COLO829 (cell line): ENCODE measurements at regions not wholly inside any gene's neighbourhood (a gene's known extent, or its start where the extent isn't known, plus 50 kb on each side); places are given as distances from the start of the nearest gene placed in this dataset.

Experiments
- DNase-seq: peaks from one replicate; pipeline ENCODE4 v3.0.0; 2012; ENCODE audit warnings: low spot score

DNA sequence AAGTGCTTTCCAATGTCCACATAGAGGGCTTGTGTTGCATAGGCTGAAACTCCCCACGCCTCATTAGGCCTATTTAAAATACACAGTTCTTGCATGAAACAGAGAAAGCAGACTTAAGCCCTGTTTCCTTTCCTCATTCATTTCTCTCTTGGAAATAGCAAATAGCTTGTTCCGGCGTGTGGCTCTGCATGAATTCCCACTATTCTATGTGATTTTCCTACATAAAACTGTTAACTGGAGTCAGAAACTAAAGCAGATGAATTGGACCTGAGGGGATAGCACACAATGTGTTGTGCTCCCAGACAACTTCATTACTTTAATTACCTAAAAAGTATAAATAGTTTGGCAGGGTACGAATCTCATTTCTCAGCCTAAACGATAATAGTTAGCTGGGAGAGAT lies 981.5 kb downstream of the SORCS1 start:
- no peak for DNase-seq

- no peak for DNase-seq
Observed at GRCh38 chr10:106182542-106182941, 982.0 kb downstream of the SORCS1 start.

- no peak for DNase-seq
Observed at GRCh38 chr10:106181501-106181900, 983.0 kb downstream of the SORCS1 start.

- no peak for DNase-seq
Observed at GRCh38 chr10:106179430-106179829, 985.1 kb downstream of the SORCS1 start.

DNA sequence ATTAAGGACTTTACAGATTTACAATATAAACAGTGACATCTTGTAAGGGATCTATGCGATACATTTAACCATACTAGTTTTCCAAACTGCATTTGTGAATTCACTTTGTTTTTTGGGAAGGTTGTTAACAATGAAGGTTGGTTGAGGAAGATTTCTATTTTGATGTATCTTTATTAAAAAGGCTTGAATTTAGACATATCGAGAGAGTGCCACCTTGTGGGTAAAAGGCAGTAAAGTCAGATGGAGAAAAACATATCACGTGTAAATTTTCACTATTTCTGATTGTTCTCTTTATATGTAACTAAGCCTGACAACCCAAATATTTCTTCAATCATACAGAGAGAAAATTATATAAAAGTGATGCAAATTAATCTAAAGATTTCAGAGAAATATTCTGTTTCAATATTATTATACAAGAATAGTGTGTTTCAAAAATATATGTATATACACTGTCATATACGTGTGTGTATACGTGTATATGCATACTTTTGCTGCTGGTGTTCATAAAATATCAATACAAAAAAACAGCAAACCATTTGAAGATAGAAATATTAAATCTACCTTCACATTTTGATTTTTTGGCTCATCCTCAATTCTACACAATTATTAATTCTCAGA lies 988.6 kb downstream of the SORCS1 start:
- peak; percentile 6 for DNase-seq

DNA sequence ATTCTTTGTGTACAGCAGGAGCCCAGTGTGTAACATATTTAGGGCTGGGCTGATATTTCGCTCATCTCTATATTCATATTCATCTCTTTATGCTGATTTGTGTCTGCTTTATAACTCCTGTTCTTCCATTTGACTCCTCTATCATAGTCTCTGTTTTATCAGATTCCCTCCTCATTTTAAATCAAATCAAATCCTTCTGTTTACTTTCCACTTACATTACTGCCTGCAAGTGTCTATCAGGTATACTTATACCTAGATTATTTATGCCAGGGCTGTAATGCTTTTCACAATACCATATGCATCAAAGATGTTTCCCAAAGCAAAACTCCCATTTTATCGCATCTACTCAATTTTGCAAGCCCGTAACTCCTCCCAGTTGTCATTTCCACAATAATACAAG lies 990.7 kb downstream of the SORCS1 start:
- no peak for DNase-seq

GRCh38 chr10:106169241-106169640 lies 995.3 kb downstream of the SORCS1 start:
- DNase-seq, result no peak

- DNase-seq, result no peak
Observed at GRCh38 chr10:106167946-106168345, 996.6 kb downstream of the SORCS1 start.

- no peak for DNase-seq
Observed at GRCh38 chr10:106158241-106158640, 1006.3 kb downstream of the SORCS1 start.

GRCh38 chr10:106147021-106147420 lies 1017.5 kb downstream of the SORCS1 start:
- DNase-seq, result no peak

DNA sequence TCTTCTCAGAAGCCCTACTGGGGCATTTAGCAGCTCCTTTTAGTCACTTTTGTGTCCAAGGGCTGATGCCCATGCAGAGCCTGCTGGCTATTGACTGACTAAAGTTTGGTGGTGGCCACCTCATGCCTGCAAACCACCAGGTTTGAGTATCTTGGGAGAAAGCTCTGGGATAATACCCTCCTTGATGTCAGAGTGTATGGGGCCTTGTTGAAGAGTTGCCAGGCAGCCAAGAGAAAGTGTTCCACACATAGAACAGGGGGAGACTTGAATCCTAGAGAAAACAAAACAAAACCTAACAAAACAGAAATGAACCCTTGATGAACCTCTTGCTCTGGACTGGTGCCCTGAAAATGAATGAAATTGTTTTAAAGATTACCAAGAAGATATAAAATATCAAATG lies 1024.6 kb downstream of the SORCS1 start:
- DNase-seq, result no peak

- no peak for DNase-seq
Observed at GRCh38 chr10:106136175-106136574, 1028.3 kb downstream of the SORCS1 start.

DNA sequence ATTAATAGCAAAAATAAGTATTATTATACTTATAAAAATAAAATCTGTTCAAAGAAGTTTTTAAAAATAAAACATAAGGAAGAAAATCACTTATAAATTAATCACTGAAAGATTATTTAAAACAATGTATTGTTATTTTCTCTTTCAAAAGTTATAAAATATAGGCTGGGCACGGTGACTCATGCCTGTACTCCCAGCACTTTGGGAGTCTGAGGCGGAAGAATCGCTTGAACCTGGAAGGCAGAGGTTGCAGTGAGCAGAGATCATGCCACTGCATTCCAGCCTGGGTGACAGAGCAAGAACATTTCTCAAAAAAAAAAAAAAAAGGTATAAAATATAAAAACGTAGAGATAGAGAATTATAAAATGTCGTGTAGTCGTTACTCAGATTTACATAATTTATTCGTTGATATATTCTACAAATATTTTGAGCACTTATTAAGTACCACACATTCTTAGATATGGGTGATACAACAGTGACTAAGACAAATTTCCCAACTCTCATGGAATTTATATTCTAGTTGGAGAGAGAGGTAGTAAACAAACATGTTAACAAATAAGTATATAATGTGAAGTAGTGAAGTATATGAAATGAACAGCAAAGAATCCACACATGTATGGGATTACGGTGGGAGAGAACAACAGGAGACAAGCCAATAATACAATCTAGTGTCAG lies 1030.0 kb downstream of the SORCS1 start:
- DNase-seq, result no peak

GRCh38 chr10:106133451-106133850 lies 1031.1 kb downstream of the SORCS1 start:
- no peak for DNase-seq

GRCh38 chr10:106132956-106133355 lies 1031.5 kb downstream of the SORCS1 start:
- DNase-seq, result no peak

DNA sequence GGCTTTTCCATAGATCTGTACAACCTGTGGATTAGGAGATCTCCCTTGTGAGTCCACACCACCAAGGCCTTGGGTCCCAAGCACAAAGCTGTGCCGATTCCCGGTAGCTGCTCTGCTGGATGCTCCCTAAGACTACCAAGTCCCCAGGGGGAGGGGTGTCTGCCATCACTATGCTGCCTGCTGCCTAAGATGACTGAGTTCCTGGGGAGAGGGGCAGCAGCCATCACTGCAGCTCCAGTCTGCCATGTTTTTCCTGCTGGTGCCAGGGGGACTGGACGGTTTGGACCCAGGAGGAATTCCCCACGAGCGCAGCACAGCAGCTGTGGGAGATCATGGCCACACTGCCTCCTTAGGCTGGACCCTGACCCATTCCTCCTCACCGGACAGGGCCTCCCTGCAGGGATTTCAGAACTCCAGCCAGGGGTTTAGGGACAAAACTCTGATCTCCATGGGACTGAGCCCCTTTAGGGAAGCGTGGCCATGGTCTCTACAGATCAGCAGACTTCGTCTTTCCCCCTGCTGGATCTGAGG lies 1049.8 kb downstream of the SORCS1 start:
- no peak for DNase-seq

DNA sequence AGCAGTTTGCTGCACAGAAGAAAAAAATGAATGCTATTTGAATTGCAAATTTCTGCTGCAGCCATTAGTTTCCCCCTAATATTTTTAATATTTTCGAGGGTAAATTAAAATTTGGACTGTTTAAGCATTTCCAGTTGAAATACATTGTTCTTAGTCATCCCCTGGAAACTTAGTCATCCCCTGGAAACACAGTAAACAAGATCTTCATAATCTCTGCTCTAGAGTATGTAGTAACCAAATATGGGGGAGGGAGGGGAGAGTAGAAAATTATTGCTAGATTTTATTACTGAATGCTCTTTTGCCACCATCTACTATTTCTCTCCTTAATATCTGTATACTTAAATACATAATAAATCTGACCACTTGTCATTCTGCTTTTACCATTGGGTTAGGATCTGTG lies 1053.3 kb downstream of the SORCS1 start:
- no peak for DNase-seq

GRCh38 chr10:106107706-106108105 lies 1056.8 kb downstream of the SORCS1 start:
- DNase-seq, result no peak

DNA sequence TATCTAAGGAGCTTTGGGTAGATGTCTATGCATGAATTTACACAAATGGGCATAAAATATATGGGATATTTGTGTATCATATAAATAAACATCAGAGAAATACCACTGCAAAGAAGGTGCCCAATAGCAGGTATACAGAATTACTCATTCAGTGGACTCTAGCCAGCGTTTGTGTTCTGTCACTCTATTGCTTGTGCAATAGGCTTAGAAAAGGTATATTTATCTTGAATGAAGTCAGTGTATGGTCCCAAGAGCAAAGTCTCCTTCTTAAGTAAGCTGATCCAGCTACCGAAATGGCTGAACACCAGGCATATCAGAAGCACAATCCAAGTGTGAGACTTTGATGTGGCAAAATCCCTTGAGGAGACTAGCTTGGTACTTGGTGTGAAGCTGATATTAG lies 1058.4 kb downstream of the SORCS1 start:
- DNase-seq, result no peak

DNA sequence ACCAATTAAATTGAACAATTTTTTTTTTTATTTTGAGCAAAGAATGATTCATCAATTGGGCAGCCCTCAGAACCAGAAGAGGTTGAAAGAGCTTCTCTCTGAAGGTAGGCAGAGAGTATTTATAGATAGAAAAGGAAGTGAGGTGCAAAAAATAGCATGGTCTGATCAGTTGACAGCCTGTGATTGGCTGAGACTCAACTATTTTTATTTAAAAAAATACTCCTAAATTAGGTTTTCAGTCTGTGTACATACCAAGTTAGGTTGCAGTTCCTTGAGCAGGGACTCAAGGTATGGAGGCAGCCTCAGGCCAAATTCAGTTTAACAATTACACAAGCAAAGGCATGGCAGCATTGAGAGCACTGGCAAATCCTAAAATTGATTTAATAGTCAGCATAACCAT lies 1074.7 kb downstream of the SORCS1 start:
- no peak for DNase-seq

- DNase-seq, result no peak
Observed at GRCh38 chr10:106086391-106086790, 1078.1 kb downstream of the SORCS1 start.

DNA sequence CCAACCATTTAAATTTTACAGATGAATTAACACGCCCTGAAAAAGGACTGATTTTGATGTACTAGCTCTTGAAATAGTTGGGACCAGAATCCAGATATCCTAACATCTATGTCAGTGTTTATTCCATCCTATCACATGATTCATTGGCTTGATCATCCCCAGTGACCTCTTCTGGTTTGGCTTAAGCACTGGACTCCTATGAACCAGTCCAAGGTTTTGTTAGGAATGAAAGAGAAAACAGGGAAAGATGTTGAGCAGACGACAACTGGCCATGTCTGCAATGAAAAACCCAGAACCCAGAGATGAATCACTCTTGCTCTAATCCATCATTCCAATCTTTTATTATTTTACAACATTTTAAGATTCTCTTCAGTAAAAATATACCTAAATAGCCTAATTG lies 1080.9 kb downstream of the SORCS1 start:
- DNase-seq, result no peak

- no peak for DNase-seq
Observed at GRCh38 chr10:106082865-106083264, 1081.6 kb downstream of the SORCS1 start.
